ENCODE measurements at regions not wholly inside any gene's neighbourhood (a gene's known extent, or its start where the extent isn't known, plus 50 kb on each side); places are given as distances from the start of the nearest gene placed in this dataset.

DNA sequence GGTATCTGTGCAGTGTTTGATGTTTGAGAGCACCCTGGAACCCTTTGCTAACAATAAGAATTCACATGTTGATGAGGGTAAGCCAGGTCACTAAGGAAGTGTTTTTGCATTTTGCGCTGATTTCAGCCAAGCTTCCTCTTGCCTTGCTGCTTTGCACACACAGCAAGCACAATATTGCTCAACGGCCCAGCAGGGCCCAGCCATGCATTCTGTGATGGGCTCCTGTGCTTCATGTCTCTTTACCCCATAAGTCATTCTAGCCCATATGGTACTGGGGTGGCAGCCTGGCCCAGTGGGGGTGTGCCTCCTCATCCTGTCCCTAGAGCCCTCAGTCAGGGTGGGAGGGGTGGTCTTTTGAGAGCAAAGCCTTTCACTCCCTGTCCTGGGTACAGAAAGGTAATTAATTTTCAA lies 481.3 kb downstream of the GADD45G start:
- no peak for DNase-seq (ENCODE audit: low read depth, low spot score)

- DNase-seq (ENCODE audit: low read depth, low spot score), result no peak
These were observed 483.6 kb downstream of the GADD45G start for GRCh38 chr9:90088434-90088833.

GRCh38 chr9:90088856-90089255 lies 484.0 kb downstream of the GADD45G start:
- DNase-seq (ENCODE audit: low read depth, low spot score), result no peak

- DNase-seq (ENCODE audit: low read depth, low spot score), result no peak
These were observed 486.2 kb downstream of the GADD45G start for GRCh38 chr9:90090997-90091396.

GRCh38 chr9:90092508-90092907 lies 487.7 kb downstream of the GADD45G start:
- DNase-seq (ENCODE audit: low read depth, low spot score), result no peak

DNA sequence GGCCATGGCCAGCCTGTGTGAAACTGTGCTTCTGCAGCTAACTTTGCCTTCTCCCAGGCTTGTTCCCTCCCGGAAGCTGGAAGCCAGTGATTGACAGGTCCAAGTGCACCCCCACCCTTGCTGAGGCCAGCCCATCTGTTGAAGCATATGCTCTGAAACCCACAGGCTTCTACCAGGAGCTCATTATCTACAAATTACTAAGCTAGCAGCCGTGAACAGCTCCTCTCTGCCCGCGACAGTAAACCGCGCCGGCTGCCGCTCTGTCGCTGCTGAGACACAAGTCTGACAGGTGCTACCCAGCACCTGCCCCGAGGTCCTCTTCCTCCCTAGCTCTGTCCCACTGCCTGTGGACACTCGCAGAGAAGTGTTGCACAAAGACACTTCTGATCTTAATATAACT lies 490.9 kb downstream of the GADD45G start:
- DNase-seq (ENCODE audit: low read depth, low spot score), result peak; percentile 18

GRCh38 chr9:90097237-90097636 lies 492.4 kb downstream of the GADD45G start:
- DNase-seq (ENCODE audit: low read depth, low spot score), result no peak

DNA sequence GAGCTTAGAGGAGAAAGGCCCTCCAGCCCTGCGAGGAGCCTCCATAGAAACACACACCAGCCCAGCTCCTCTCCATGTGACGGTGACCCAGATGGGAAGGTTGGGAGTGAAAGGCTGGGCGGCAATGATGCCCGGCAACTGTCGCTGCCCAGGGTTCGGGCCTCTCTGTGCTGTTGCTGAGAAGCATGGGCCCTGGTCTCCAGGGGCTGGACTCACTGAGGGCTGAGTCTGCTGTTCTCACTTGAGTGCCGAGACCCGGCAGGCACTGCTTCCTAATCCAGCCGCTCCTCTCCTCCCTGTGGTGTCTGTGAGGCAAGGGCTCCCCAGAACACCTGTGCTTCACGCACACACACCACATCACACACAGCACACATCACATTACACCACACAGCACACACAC lies 493.6 kb downstream of the GADD45G start:
- no peak for DNase-seq (ENCODE audit: low read depth, low spot score)

DNA sequence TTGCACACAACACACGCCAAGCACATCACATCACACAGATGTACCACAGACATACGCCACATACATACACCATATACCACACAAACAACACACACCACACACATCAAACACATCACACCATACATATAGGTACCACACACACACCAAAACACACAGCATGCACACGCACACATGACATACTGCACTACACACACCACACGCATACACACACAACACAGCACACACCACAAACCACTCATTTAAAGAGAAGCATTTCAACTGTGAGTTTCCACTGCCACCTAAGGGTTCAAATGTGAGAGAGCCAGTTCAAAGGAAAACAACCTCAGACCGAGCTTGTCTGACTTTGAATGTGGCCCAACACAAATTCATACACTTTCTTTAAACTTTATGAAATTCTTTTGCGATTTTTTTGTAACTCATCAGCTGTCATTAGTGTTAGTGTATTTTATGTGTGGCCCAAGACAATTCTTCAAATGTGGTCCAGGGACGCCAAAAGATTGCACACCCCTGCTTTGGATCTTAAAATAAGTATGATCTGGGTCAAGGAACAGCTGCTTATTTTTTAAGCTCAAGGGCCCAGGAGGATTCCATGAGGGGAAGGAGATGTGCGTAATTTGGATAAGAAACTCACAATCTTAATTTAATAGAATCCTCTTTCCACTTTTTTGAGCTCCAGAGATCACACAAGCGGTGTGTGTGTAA lies 494.6 kb downstream of the GADD45G start:
- peak; percentile 47 for DNase-seq (ENCODE audit: low read depth, low spot score)

DNA sequence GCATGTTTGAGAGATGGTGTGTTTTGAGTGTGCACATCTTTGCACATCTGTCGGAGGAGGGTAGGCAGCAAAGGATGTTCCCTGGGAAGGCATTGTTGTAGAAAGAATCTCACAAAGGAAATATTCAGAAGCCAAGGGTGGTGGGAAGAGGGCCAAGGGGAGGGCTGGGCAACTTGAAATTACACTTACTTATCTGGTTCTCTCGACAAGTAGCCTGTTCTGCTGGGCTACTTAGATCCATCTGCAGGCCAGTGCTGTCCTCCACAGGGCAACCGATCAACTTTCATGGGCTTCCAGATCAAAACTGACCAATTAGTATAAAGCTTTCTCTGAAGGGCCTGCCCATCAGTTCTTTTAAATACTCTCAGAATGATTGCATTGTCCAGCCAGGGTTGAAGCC lies 495.2 kb downstream of the GADD45G start:
- DNase-seq (ENCODE audit: low read depth, low spot score), result no peak

DNA sequence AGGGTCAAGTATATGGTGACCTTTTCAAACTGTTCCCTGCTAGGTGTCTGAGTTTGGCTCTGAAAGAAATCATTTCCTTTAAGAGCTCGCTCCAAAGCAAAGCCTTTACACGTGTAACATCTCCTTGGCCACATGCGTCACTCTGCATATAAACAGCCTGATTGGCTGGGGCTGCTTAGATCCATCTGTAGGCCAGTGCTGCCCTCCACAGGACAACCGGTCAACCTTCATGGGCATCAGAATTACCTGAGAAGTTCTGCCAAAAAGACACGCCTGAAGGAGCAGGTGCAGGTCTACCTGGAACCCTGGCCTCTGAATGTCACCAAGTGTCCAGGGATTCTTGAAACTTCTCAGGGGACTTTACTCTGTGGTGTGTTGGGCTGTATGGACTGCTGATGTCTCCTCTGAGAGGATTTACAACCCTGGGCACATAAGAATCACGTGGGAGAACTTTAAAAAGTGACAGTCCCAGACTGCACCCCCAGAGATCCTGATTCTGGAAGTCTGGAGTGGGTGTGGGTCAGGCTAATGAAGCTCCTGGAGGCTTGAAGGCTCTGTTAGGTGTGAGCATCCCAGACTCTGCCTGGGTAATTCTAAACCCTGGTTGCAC lies 497.6 kb downstream of the GADD45G start:
- DNase-seq (ENCODE audit: low read depth, low spot score), result peak; percentile 91

- DNase-seq (ENCODE audit: low read depth, low spot score), result no peak
These were observed 499.0 kb downstream of the GADD45G start for GRCh38 chr9:90103771-90104170.

- no peak for DNase-seq (ENCODE audit: low read depth, low spot score)
These were observed 501.0 kb downstream of the GADD45G start for GRCh38 chr9:90105773-90106172.

- peak; percentile 65 for DNase-seq (ENCODE audit: low read depth, low spot score)
These were observed 502.4 kb downstream of the GADD45G start for GRCh38 chr9:90107040-90107725.

DNA sequence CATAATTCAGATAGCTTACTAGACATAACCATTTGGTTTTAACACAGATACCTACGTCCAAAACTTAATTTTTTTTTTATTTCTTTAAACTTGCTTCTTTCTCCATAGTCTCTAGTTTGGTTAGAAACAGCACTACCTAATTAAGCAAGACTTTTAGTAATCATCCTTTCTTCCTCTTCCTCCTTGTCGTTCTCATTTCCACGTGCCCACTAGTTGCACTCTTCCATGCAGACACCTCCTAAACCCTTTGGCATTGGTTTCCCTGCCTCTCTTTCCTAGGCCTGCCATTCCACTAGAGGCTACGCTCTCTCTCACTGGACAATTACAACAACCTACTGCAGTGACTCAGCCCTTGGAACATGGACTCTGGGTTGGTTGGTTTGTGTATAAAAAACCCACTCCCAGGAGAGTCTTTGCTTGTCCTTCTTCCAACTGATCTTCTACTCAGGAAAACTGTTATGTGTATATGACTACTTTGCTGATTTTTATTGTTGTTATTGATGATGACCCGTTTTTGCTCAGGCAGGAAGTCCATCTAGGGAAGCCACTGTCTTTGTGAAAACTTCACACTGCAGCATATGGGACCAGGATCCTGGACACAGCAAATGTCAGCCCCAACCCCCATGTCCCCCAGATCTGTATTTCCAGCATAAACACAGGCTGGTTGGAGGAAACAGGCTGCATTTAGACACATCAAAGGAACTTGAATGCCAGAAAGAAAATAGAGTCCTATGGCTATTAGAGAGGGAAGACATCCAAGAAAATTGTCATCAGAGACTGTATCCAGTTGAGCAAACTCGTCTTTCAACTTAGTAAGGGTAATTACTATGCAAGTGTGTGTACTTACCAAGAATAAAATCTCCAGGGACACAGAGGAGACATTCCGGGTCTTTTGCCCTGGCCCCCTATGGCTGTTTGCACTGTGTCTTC lies 503.2 kb downstream of the GADD45G start:
- no peak for DNase-seq (ENCODE audit: low read depth, low spot score)

- DNase-seq (ENCODE audit: low read depth, low spot score), result no peak
These were observed 508.0 kb downstream of the GADD45G start for GRCh38 chr9:90112788-90113187.

- DNase-seq (ENCODE audit: low read depth, low spot score), result no peak
These were observed 510.0 kb downstream of the GADD45G start for GRCh38 chr9:90114641-90115425.

DNA sequence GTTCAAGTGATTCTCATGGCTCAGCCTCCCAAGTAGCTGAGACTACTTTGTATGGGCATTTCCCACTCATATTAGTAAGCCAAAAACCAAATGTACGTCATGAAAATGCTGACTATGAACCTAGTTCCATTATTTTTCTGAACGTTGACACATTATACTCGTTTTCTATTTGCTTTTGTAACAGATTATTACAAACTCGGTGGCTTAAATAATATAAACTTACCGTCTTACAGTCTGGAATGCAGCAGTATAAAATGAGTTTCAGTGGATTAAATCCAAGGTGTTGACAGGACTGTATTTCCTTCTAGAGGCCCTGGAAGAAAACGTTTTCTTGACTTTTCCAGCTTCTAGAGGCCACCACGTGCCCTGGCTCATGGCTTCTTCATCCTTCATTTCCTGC lies 517.0 kb downstream of the GADD45G start:
- no peak for DNase-seq (ENCODE audit: low read depth, low spot score)

GRCh38 chr9:90124961-90125360 lies 517.7 kb downstream of the DIRAS2 start:
- DNase-seq (ENCODE audit: low read depth, low spot score), result no peak

DNA sequence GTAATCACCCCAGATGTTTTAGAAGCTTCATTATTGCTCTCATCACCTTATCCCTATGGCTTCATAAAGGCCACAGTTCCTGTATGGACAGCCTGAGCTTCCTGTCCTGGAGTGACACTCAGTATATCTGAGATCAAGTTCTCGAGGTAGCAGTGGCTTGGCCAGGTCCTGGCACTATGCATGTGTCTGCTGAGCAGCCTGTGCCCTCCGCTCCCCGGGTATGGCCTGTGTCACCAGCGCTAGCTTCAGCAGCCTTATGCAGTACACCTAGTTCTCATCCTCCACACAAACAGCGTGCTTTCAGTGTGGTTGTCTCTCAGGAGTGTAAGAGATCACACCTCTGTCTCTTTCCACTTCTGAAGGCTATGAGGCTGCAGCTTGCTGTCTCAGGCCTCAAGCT lies 514.7 kb downstream of the DIRAS2 start:
- DNase-seq (ENCODE audit: low read depth, low spot score), result no peak

DNA sequence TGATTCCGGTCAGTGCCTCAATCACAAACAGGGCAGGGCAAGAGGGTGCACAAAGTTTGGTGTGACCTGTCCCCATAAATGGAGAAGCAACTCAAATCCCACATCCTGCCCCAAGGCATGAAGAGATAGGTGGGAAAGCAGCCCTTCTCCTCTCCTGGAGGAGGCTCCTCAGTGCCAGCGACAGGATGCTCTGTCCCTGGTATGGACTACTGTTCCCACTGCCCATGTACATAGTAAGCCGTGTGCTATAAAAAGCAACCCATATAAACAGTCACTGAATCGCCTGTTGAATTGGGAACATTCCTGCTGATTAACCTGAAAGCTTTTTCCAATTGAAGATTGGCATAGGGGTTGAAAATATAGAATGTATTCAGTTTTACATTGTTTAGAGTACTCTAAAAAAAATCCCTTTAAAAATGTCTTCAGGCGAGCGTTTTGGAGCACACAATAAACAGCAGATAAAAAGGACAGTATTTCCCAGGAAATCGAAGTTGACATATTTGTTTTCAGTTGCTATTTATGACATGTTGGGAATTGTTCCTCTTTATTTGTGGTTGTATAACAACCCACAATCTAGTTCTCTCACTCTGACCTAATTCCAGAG lies 513.9 kb downstream of the DIRAS2 start:
- DNase-seq (ENCODE audit: low read depth, low spot score), result no peak
